SK-N-SH (cell line): ENCODE measurements at regions not wholly inside any gene's neighbourhood (a gene's known extent, or its start where the extent isn't known, plus 50 kb on each side); places are given as distances from the start of the nearest gene placed in this dataset.
"Not testable (repeated sequence)": the region's sequence is repeated elsewhere in the genome, so short reads cannot be mapped to it uniquely, and the experiment has no call there.

Experiments used
- CTCF ChIP-seq: fragments of 200-600 bp; sonication (generic); IDR thresholded peaks from 2 replicates; pipeline ENCODE4 v1.6.1; 2017; ENCODE audit warnings: antibody characterized with exemption, mild to moderate bottlenecking, moderate library complexity
- FOSL2 ChIP-seq: IDR thresholded peaks from 2 replicates; pipeline ENCODE4 v1.4.0; 2012; ENCODE audit warnings: low read depth, mild to moderate bottlenecking, moderate library complexity, borderline replicate concordance
- TF ChIP-seq, protein P1 (sequence below): fragments of 150-350 bp; IDR thresholded peaks from 2 replicates; pipeline ENCODE4 v1.6.1; 2017; ENCODE audit warnings: antibody characterized with exemption, low read length, low read depth, borderline replicate concordance

DNA sequence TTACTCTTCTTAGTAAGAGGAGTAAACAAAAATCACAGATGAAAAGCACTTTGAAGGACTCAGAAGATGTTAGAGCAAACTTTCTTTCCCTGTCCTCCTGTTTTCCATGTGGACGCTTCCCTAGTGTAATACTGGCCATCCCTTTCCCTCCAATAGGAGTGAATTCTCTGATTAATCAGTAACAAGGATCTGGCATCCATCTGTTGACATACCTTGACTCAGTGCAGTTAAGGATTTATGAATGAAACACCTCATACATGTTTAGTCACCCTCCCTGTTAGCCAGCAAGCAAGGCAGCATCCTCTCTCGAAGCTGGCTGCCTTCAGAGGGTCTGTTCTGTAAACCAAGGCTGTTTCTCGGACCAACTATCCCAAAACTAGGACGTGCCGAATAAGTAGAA lies 388.0 kb upstream of the ANKRD20A1 start:
- not testable (repeated sequence) for TF ChIP-seq CTCF, FOSL2
- TF ChIP-seq, protein P1, sequence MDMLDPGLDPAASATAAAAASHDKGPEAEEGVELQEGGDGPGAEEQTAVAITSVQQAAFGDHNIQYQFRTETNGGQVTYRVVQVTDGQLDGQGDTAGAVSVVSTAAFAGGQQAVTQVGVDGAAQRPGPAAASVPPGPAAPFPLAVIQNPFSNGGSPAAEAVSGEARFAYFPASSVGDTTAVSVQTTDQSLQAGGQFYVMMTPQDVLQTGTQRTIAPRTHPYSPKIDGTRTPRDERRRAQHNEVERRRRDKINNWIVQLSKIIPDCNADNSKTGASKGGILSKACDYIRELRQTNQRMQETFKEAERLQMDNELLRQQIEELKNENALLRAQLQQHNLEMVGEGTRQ = not testable (repeated sequence)
